ENCODE measurements at regions not wholly inside any gene's neighbourhood (a gene's known extent, or its start where the extent isn't known, plus 50 kb on each side); places are given as distances from the start of the nearest gene placed in this dataset.

DNA sequence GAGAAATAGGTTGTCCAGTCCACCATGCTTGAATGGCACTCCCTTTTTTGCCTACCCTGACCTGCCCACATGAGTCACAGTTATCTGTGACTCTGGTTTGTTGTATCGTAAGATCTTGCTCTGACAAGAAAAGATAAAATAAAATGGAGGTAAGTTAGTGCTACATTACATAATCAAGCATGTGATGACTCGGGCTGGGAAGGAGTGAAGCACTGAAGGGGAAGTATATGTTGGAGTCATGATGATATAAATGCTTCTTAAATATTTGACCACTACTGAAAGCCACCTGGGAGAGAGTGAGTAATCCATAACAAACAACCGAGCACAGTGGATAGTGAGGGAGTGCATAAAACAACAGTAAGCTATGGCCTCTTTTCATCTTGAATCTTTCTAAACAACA is 124.4 kb downstream of the SHOX2 start:
- no peak for TF ChIP-seq POLR2AphosphoS5 (IDR thresholded peaks at IDR 0.05; ENCODE audit: low read depth, low read length)
- TF ChIP-seq POLR2A (IDR thresholded peaks at IDR 0.05; ENCODE audit: low read depth, low read length), result no peak

All from GM12891 (cell line).